ENCODE measurements at regions not wholly inside any gene's neighbourhood (a gene's known extent, or its start where the extent isn't known, plus 50 kb on each side); places are given as distances from the start of the nearest gene placed in this dataset.

- no peak for TF ChIP-seq CHD4 (IDR thresholded peaks at IDR 0.05; ENCODE audit: borderline replicate concordance)
- no peak for TF ChIP-seq POLR2A (IDR thresholded peaks at IDR 0.05; ENCODE audit: low read length)
- no peak for TF ChIP-seq CTCF (IDR thresholded peaks at IDR 0.05)
- TF ChIP-seq, protein P1, sequence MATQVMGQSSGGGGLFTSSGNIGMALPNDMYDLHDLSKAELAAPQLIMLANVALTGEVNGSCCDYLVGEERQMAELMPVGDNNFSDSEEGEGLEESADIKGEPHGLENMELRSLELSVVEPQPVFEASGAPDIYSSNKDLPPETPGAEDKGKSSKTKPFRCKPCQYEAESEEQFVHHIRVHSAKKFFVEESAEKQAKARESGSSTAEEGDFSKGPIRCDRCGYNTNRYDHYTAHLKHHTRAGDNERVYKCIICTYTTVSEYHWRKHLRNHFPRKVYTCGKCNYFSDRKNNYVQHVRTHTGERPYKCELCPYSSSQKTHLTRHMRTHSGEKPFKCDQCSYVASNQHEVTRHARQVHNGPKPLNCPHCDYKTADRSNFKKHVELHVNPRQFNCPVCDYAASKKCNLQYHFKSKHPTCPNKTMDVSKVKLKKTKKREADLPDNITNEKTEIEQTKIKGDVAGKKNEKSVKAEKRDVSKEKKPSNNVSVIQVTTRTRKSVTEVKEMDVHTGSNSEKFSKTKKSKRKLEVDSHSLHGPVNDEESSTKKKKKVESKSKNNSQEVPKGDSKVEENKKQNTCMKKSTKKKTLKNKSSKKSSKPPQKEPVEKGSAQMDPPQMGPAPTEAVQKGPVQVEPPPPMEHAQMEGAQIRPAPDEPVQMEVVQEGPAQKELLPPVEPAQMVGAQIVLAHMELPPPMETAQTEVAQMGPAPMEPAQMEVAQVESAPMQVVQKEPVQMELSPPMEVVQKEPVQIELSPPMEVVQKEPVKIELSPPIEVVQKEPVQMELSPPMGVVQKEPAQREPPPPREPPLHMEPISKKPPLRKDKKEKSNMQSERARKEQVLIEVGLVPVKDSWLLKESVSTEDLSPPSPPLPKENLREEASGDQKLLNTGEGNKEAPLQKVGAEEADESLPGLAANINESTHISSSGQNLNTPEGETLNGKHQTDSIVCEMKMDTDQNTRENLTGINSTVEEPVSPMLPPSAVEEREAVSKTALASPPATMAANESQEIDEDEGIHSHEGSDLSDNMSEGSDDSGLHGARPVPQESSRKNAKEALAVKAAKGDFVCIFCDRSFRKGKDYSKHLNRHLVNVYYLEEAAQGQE (IDR thresholded peaks at IDR 0.05), result no peak
- no peak for TF ChIP-seq CHD2 (IDR thresholded peaks at IDR 0.05; ENCODE audit: low read length, partially characterized antibody)
- no peak for TF ChIP-seq USF2 (IDR thresholded peaks at IDR 0.05)
- TF ChIP-seq CEBPB (IDR thresholded peaks at IDR 0.05), result no peak
- TF ChIP-seq, protein P2, sequence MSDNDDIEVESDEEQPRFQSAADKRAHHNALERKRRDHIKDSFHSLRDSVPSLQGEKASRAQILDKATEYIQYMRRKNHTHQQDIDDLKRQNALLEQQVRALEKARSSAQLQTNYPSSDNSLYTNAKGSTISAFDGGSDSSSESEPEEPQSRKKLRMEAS (IDR thresholded peaks at IDR 0.05), result no peak
Measured at GRCh38 chr3:180770639-180771038, 91.3 kb upstream of the CCDC39 start.
